T47D (cell line): ENCODE measurements at regions not wholly inside any gene's neighbourhood (a gene's known extent, or its start where the extent isn't known, plus 50 kb on each side); places are given as distances from the start of the nearest gene placed in this dataset.
"Not testable (repeated sequence)": the region's sequence is repeated elsewhere in the genome, so short reads cannot be mapped to it uniquely, and the experiment has no call there.

Source experiments
- DNase-seq, 2 experiments: peaks; one replicate each; pipeline versions ENCODE4 v3.0.0 to v3.0.0-alpha.2; 2011 to 2012; ENCODE audit warnings: low read depth in 1 of 2, low spot score in 1 of 2
- JUND ChIP-seq: IDR thresholded peaks from 2 replicates; pipeline ENCODE4 v1.6.1; 2012; ENCODE audit warnings: low read depth
- in situ Hi-C: cut with HindIII; loops from 2 replicates; pipeline ENCODE4 v1.10.0; 2016; ENCODE audit warnings: low sequenced_read_pairs, low pct_unique_long_range_greater_than_20kb

- DNase-seq: no peak
- in situ Hi-C loops: no loop called here
- no peak for TF ChIP-seq JUND
These were observed 190.2 kb upstream of the SSTR4 start for GRCh38 chr20:22844959-22845358.

- no peak for DNase-seq
- TF ChIP-seq JUND: no peak
- in situ Hi-C loops: no loop called here
These were observed 188.2 kb upstream of the SSTR4 start for GRCh38 chr20:22846863-22847262.

GRCh38 chr20:22848364-22848763, 186.7 kb upstream of the SSTR4 start:
- no peak for TF ChIP-seq JUND
- in situ Hi-C loops: no loop called here
- no peak for DNase-seq

- in situ Hi-C loops: not testable (repeated sequence)
- peak in 1 of 2 experiments; percentile 13 for DNase-seq
These were observed 183.3 kb upstream of the SSTR4 start for GRCh38 chr20:22851679-22852346.

- TF ChIP-seq JUND: no peak
- in situ Hi-C loops: no loop called here
- no peak for DNase-seq
These were observed 173.7 kb upstream of the SSTR4 start for GRCh38 chr20:22861231-22861980.

GRCh38 chr20:22861990-22862389, 173.1 kb upstream of the SSTR4 start:
- in situ Hi-C loops: no loop called here
- no peak for DNase-seq
- TF ChIP-seq JUND: no peak

- TF ChIP-seq JUND: no peak
- in situ Hi-C loops: no loop called here
- no peak for DNase-seq
These were observed 172.4 kb upstream of the SSTR4 start for GRCh38 chr20:22862671-22863230.

- in situ Hi-C loops: no loop called here
- TF ChIP-seq JUND: no peak
- DNase-seq: no peak
These were observed 171.3 kb upstream of the SSTR4 start for GRCh38 chr20:22863826-22864225.

- no peak for DNase-seq
- no peak for TF ChIP-seq JUND
- in situ Hi-C loops: no loop called here
These were observed 168.2 kb upstream of the SSTR4 start for GRCh38 chr20:22866812-22867341.

GRCh38 chr20:22878166-22878565, 156.9 kb upstream of the SSTR4 start:
- in situ Hi-C loops: no loop called here
- TF ChIP-seq JUND: no peak
- DNase-seq: no peak

- in situ Hi-C loops: no loop called here
These were observed 154.8 kb upstream of the SSTR4 start for GRCh38 chr20:22880277-22880676.

GRCh38 chr20:22887796-22888195, 147.3 kb upstream of the SSTR4 start:
- no peak for TF ChIP-seq JUND
- in situ Hi-C loops: no loop called here
- DNase-seq: no peak

More at GRCh38 chr20:22880277-22880676, 154.8 kb upstream of the SSTR4 start:
- DNase-seq: no peak
- no peak for TF ChIP-seq JUND
